GM10266 (cell line): ENCODE measurements at regions not wholly inside any gene's neighbourhood (a gene's known extent, or its start where the extent isn't known, plus 50 kb on each side); places are given as distances from the start of the nearest gene placed in this dataset.

Experiments used
- DNase-seq: peaks from one replicate; pipeline ENCODE4 v3.0.0; 2012; ENCODE audit errors: extremely low spot score
- CTCF ChIP-seq: IDR thresholded peaks from 2 replicates; pipeline ENCODE4 v1.5.1; 2012; ENCODE audit warnings: mild to moderate bottlenecking, low read depth; ENCODE audit not compliant: control insufficient read depth, insufficient read depth; ENCODE audit errors: missing control alignments

- TF ChIP-seq CTCF, result no peak
- no peak for DNase-seq
Measured at GRCh38 chr4:120406960-120407359, 340.3 kb upstream of the MAD2L1 start.

- DNase-seq, result no peak
- TF ChIP-seq CTCF, result no peak
Measured at GRCh38 chr4:120403296-120403695, 336.6 kb upstream of the MAD2L1 start.

GRCh38 chr4:120400441-120400840 is 333.8 kb upstream of the MAD2L1 start:
- DNase-seq, result no peak
- no peak for TF ChIP-seq CTCF

- no peak for TF ChIP-seq CTCF
- no peak for DNase-seq
Measured at GRCh38 chr4:120399826-120400225, 333.2 kb upstream of the MAD2L1 start.

- DNase-seq, result no peak
- TF ChIP-seq CTCF, result no peak
Measured at GRCh38 chr4:120395746-120396145, 329.1 kb upstream of the MAD2L1 start.

GRCh38 chr4:120355881-120356280 is 289.2 kb upstream of the MAD2L1 start:
- no peak for TF ChIP-seq CTCF
- DNase-seq, result no peak

GRCh38 chr4:120354381-120354780 is 287.7 kb upstream of the MAD2L1 start:
- no peak for DNase-seq
- no peak for TF ChIP-seq CTCF
